ENCODE measurements at regions not wholly inside any gene's neighbourhood (a gene's known extent, or its start where the extent isn't known, plus 50 kb on each side); places are given as distances from the start of the nearest gene placed in this dataset.
"Not testable (repeated sequence)": the region's sequence is repeated elsewhere in the genome, so short reads cannot be mapped to it uniquely, and the experiment has no call there.

DNA sequence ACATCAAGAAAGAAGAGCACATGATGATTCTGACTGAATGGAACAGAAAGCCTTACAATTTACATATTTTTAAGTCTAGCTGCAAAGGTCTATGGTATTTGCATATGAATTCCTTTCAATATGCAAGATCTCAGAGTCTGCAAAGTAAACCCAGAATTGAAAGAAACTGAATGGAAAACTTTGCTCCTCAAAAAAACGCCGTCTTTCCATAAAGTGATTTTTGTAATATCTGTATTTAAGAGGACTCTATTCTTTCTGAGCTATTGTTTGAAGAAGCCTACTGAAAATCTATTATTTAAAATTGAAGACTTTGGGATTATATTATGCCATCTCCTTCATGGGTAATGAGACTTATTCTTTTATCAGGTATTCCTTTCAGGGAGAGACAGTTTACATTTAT is 1894.4 kb downstream of the STIM2 start:
- FAIRE-seq, result no peak

DNA sequence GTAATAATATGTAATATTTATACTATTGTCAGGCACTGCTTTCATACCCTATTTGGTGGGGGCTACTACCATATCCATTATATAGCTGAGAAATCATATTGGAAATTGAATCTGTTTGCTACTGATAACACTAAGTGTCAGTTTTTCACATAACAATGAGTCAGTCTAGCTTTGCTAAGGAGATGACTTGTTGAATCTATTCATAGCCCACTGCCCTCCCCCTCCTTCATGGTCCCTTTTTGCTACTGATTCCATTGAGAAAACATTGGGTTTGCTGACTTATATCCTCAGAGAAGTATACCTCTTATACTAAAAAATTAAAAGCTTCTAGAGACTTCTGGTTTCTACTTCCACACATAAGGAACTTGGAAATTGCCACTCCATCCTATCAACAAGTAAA is 1898.4 kb downstream of the STIM2 start:
- FAIRE-seq (no peak), DNase-seq (ENCODE audit: low spot score) (no peak)

More for the DNA sequence above, 1894.4 kb downstream of the STIM2 start:
- no peak for DNase-seq (ENCODE audit: low spot score)

DNA sequence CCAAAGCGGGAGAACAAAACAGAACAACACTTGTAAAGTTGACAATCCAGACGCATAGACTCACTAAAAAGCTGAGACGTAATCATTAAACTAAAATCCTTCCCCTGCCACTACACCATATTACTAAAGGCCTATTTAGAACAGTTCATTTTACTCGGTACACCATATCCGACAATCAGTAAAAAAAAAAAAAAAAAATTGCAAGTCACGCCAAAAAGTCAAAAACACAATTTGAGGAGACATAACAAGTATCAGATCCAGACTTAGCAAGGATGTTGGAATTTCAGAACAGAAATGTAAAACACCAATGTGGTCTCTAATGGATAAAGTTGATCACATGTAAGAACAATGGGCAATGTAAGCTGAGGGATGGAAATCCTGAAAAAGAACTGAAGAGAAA is 1899.4 kb downstream of the STIM2 start:
- no peak for DNase-seq (ENCODE audit: low spot score)
- no peak for FAIRE-seq

DNA sequence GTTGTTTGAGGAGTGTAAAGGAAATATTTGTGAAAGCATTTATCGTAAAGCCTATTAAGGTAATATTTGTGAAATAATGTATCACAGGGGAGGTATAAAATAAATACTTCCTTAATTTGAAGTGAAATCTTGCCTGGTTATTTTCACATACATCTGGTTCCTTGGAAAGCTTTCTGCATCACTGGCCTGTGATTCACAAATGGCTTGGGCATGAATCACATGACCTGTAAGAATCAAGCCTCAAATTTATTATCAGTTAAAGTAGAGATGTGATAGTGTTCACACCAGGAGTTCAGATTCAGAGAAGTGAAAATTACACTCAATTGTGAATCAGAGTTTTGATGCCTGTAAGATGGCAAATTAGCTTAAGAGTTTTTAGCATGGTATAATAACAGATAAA is 1911.4 kb downstream of the STIM2 start:
- FAIRE-seq (no peak), DNase-seq (ENCODE audit: low spot score) (no peak)

DNA sequence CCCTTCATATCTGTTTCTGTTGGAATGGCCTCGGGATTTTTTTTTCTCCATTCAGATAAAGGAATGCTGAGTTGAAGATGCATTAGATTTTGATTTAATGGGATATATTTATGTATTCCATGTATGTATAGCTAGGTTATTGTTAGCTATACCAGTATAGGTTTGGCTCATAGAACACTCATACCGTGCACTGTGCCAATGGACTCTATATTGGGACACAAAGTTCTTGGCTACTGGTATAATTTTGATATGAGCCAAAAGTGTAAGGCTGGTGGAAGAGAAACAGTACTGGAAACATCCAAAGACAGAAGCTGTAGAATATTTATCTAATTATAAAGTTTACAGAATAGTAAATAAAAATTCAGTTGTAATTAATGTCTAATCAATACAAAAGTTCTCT is 1912.1 kb downstream of the STIM2 start:
- FAIRE-seq (no peak), DNase-seq (ENCODE audit: low spot score) (no peak)

DNA sequence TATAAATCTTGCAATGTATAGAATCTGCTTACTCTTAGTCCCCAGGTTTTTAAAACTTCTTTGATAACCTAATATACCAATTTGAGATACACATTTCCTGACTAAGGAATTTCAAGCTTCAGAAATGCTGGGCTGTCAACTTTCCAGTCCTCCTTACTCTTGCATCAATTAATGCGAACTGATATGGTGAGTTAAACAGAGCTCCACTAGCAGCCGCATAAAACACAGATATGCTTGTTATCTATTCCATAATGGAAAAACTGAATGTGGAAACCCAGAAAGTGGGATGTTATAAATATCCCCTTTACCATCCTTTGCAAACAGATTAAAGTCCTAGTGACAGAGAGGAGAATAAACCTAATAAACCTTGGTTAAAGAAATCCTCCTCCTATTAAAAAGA is 1913.7 kb downstream of the STIM2 start:
- DNase-seq (ENCODE audit: low spot score), result no peak
- no peak for FAIRE-seq

DNA sequence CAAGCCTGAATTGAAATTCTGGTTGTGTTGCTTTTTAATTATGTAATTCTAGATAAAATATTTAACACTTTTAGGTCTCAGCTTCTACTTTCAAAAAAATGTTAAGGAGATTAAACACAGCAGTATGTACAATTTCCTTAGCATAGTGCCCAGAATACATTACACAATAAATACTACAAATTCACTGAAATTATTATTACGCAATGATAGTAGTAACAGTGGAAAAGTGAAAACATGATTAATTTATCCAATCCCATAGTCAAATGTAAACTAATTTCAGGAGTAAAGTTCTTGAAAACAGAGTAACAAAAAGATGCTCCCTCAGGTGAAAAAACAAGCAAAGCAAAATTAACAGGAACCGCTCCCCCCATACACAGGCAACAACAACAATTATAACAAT is 1915.4 kb downstream of the STIM2 start:
- FAIRE-seq, result no peak
- no peak for DNase-seq (ENCODE audit: low spot score)

DNA sequence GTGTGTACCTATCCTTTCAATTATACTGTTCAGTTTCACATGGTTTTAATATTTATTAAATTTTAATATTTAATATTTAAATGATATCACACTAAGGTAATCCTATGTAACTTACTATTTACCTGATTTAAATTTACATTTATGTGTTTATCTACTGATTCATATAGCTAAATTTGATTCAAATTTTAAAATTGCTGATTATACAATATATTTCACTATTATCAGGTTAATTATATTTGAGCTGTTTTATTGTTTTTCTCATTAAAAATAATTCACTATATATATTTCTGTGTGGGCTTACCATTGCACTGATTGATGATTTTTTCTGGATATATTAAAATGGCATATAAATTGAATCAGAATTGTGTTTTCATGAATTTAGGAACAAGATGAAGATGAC is 1923.5 kb downstream of the STIM2 start:
- DNase-seq (ENCODE audit: low spot score), result no peak
- no peak for FAIRE-seq

DNA sequence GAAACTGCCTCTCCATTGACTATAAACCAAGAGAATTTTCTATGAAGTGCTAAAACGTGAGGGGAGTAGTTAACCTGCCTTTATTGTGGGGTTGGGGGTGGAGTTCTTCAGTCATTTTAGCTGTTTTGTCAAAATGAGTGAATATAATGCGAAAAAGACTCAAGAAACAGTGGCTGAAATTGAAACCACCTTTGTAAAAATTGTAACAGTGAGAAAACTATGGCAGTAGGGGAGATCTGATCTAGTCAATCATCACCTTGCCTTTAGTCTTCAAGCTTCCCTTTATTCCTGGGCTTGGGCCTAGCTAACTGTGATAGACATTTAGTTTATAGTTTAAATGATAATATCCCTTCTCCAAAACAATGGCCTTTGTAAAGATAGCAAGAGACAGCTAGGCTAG is 1927.3 kb downstream of the STIM2 start:
- no peak for FAIRE-seq
- DNase-seq (ENCODE audit: low spot score), result no peak

DNA sequence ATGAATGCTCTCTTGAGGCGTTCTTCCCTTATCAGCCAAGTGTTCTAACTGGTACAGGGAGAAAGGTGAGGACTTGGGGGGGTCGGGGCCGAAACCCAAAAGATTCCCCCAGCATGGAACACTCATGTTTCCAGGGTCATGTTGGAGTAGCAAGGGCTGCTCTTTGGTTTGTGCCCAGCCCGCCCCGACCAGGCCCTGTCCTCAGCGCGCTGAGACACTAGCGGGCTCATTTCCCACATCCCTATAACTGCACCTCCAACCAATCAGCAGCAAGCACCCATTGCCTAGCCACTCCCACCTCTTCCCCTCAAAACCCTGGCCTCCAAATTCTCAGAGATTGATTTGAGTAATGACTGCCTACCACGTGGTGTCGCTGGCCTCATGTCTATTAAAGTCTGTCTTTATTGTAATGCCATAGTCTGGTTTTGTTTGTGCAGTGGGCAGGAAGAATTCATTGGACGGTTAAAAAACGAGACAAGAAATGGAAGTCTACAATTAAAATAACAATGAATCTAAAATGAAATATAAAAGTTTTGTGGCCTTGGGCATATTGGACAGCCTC is 1928.4 kb downstream of the STIM2 start:
- DNase-seq (ENCODE audit: low spot score) (no peak), FAIRE-seq (no peak)

DNA sequence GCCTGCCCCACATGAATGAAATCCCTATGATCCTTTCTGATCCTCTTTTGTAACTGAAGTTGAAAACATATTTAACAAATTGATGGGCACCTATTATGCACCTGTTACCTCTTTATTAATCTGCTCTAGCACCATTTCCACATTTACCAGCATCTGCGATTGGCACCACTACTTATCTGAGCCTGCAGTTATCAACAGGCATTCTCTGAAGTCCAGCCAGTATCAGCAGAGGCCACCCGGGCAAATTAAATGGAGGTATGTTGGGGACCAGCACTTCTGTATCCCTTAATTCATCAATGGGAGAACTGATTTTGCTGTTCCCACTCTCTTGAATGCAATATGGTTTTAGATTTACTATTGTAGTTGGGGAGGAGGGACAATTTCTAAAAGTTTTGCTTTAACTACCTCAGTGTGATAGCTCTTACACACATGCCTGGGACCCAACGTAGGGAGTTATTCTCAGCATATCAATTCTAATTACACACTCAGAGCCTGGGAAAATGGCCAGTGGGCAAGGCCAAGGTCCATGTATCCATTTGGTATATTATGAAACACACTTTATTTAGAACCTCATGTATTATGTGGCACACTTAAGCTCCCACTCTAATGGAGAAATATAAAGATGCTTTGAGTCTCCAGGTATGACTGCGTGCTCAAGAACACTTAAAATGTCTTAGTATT is 1927.1 kb upstream of the PCDH7 start:
- DNase-seq (ENCODE audit: low spot score) (no peak), FAIRE-seq (no peak)

DNA sequence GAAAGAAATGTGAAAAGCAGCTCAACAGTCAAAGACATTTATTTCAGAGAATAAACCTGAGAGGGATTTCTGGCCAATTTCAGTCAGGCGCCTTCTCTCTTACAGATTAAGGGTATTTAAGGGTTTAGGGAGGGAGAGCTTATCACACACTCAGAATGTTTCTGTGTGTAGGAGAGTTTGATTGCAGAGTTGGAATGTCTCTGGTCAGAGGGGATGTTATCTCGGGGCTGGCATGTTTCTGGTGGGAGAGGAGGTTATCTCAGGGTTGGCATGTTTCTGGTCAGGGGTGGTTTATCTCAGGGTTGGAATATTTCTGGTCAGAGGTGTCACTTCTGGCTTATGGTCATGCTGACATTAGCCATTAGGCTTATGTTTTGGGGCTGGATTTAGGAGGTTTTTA is 1920.5 kb upstream of the PCDH7 start:
- no peak for DNase-seq (ENCODE audit: low spot score)

DNA sequence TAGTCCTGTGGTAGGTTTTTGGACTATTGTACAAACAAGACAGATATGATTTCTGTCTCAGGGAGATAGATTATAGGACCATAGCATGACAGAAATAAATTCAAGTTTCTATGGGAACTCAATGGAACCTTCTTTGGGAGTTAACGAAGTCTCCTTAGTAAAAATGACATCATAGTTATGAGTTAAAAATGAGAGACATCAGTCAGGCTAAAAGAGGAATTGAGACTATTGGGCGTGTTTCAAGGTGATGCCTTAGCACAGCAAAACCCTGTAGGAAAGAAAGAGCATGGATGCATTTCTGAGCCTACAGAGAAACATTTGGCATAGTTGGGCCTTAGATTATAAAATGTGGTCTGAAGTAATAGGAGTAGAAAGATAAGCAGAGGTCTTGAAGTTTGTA is 1909.1 kb upstream of the PCDH7 start:
- FAIRE-seq, result no peak
- no peak for DNase-seq (ENCODE audit: low spot score)

More for the DNA sequence above, 1920.5 kb upstream of the PCDH7 start:
- no peak for FAIRE-seq

DNA sequence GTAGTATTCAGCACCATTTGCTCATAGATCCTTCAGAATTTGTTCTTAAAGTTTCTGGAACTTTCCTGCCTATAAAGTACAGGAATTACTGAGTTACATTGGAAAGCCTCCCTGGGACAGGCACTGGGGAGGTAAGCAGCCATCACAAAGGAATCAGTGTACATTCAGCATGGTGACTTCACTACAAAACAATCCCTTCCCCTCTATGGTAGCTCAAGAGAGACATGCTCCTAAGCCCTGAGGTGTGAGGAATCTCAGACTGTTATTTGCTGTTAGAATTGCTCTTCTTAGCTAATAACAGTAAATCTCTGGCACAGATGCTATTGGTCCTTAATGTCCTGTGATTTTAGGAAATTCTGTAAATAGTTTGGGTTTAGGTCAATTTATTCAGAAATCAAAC is 1898.0 kb upstream of the PCDH7 start:
- FAIRE-seq (no peak), DNase-seq (ENCODE audit: low spot score) (no peak)

DNA sequence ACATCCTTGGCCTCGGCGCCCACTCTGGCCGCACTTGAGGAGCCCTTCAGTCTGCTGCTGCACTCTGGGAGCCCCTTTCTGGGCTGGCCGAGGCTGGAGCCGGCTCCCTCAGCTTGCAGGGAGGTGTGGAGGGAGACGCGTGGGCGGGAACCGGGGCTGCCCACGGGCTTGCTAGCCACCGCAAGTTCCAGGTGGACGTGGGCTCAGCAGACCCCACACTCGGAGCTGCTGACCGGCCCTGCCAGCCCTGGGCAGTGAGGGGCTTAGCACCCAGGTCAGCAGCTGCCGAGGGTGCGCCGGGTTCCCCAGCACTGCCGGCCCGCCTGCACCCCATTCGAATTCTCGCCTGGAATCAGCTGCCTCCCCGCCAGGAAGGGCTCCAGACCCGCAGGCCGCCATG is 1892.3 kb upstream of the PCDH7 start:
- no peak for FAIRE-seq
- no peak for DNase-seq (ENCODE audit: low spot score)

DNA sequence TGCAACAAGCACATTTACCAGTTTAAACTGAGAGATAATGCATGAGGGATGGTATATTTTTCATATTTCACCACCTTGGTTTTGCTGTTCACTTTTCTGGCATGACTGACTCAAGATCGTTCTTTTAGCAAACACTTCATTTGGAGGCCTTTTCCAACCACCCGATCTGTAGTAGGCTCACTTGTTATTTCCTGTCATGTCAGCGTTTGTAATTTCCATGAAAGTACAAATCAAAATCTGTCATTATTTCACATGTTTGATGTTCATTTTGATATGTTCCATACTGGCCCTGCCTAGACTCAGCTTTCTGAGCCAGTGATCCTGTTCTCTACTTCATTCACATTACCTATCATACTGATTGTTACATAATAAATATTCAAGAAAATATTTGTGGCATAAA is 1888.3 kb upstream of the PCDH7 start:
- DNase-seq (ENCODE audit: low spot score) (no peak), FAIRE-seq (no peak)

DNA sequence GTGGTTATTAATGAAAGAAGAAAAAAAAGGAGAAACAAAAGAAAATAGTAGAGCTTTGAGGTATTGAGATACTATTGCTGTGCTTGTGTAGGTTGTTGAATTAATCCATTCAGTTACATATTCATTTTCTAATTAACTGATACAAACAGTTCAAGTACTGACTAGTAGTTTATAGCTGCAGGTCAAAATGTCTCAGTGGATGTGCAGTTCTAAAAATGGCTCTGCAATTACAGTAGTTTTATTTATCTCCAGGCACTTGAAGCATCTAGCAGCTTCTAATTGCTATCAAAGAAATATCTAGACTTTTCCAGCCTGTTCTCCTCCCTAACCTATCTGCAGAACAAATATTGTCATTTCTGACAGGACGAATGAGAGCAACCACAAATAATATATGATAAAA is 1887.7 kb upstream of the PCDH7 start:
- no peak for DNase-seq (ENCODE audit: low spot score)
- FAIRE-seq, result no peak

DNA sequence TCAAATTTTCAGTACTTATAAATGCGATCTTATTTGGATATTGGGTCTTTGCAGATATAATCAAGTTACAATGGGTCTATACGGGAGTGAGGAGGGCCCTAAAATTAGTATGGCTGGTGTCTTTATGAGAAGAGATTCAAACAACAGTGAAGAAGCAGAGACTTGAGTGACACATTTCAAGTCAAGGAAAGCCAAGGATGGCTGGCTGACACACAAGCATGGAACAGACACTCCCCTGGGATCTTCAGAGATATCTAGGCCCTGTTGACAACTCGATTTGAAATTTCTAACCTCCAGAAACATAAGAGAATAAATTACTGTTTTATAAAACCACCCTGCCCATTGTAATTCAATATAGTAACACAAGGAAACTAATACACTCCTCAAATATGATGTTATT is 1886.0 kb upstream of the PCDH7 start:
- FAIRE-seq, result no peak
- DNase-seq (ENCODE audit: low spot score), result no peak

DNA sequence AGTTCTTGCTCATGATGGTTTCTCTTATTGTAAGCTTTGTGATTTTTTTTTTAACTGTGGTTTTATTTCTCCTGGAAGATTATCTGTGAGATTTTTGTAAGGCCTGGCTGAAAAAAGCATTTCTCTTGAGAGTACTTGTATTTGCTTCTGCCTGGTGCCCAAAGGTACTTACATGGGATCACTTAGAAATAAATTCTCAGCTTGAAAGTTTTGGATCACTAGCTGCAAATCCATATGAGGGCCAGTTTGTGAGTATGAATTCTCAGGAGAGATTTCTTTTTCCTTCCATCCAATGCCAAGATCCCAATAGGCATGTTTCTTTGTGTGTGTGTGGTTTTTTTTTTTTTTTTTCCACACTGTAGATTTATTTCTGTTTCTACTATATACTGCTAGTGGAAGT is 1884.7 kb upstream of the PCDH7 start:
- FAIRE-seq (no peak), DNase-seq (ENCODE audit: low spot score) (no peak)

DNA sequence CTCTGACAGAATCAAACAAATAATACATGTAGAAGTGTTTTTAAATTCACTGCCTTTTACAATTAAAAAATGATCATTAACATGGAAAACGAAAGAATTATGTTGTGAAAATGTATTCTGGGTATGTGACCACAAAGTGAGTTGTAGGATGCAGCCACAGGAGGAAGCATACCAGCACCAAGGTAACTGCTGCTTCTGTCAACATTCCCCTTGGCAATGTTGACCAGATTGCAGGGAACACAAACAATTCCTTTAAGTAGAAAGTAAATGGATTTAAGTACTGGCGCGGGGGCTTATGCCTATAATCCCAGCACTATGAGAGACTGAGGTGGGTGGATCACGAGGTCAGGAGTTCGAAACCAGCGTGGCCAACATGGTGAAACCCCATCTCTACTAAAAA is 1877.9 kb upstream of the PCDH7 start:
- no peak for DNase-seq (ENCODE audit: low spot score)
- no peak for FAIRE-seq

DNA sequence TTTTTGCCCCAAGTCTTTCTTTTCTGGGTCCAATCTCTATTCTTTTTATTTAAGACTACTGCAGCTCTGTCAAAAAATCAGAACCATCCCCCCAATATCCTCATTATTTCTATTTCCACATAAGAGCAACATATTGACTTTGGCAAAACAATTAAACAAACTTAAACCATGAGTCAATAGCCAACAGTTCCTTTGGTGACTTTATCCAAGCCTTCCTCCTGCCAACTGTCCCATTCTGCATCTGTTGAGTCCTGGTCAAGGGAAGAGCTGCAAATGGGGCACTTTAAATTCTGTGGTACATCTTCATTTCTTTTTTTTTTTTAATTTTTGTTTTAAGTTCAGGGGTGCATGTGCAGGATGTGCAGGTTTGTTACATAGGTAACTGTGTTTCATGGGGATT is 1875.0 kb upstream of the PCDH7 start:
- FAIRE-seq (no peak), DNase-seq (ENCODE audit: low spot score) (no peak)

DNA sequence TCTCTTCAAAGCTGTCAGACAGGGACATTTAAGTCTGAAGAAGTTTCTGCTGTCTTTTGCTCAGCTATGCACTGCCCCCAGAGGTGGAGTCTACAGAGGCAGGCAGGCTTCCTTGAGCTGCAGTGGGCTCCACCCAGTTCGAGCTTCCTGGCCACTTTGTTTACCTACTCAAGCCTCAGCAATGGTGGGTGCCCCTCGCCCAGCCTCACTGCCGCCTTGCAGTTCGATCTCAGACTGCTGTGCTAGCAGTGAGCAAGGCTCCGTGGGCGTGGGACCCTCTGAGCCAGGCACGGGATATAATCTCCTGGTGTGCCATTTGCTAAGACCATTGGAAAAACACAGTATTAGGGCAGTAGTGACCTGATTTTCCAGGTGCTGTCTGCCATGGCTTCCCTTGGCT is 1863.1 kb upstream of the PCDH7 start:
- not testable (repeated sequence) for DNase-seq (ENCODE audit: low spot score); FAIRE-seq

DNA sequence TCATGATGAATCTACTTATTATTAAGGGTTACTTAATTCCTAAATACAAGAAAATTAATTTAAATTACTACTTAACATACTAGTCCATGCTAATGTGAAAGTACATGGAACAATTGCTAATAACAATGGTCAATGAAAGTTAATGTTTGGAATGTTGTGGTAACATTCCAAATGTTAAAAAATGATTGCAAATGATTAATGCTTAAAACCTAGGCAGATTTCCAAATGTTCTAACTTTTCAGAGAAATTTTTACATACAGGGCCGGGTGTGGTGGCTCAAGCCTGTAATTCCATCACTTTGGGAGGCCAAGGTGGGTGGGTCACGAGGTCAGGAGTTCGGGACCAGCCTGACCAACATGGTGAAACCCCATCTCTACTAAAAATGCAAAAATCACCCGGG is 1851.3 kb upstream of the PCDH7 start:
- FAIRE-seq, result no peak
- DNase-seq (ENCODE audit: low spot score), result no peak

DNA sequence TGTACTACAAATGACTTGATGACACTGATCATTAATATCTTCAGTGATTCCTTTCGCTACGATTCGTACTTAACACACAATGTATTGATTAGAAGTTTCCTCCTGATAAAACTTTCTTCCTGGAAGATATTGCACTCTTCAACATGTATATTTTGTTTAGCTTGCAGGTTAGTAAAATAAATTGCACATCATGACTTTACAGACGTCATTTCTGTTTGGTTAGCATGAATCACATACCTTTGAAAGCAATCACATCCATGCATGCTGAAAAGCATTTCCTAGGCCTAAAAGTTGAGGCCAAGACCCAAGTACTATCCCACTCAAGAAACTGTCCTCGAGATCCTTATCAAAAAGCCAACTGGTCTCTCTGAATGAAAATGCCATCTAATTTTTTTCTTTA is 1841.0 kb upstream of the PCDH7 start:
- no peak for FAIRE-seq
- DNase-seq (ENCODE audit: low spot score), result no peak

All from urothelium cell line (cell line).